Parathyroid adenoma (tissue), 2 donors: ENCODE measurements at regions not wholly inside any gene's neighbourhood (a gene's known extent, or its start where the extent isn't known, plus 50 kb on each side); places are given as distances from the start of the nearest gene placed in this dataset.

Experiments used
- H2AFZ ChIP-seq: fragments of 300-600 bp; sonication (generic); one replicate; pipeline ENCODE4 v1.7.0; 2017; ENCODE audit warnings: antibody characterized with exemption, mild to moderate bottlenecking
- H3K27ac ChIP-seq: fragments of 300-600 bp; sonication (generic); one replicate; pipeline ENCODE4 v1.7.0; 2017
- H3K27me3 ChIP-seq: fragments of 300-600 bp; sonication (generic); one replicate; pipeline ENCODE4 v1.7.0; 2017; ENCODE audit warnings: low read length; ENCODE audit not compliant: control insufficient read depth, insufficient read depth
- H3K36me3 ChIP-seq: fragments of 300-600 bp; sonication (generic); one replicate; pipeline ENCODE4 v1.7.0; 2017; ENCODE audit warnings: low read length; ENCODE audit not compliant: control insufficient read depth, insufficient read depth
- H3K4me1 ChIP-seq: fragments of 300-600 bp; sonication (generic); one replicate; pipeline ENCODE4 v1.7.0; 2017; ENCODE audit warnings: control low read depth
- H3K4me2 ChIP-seq: fragments of 300-600 bp; sonication (generic); one replicate; pipeline ENCODE4 v1.7.0; 2017; ENCODE audit warnings: low read length
- H3K4me3 ChIP-seq: fragments of 300-600 bp; sonication (generic); one replicate; pipeline ENCODE4 v1.7.0; 2017; ENCODE audit warnings: low read depth, low read length
- H3K79me2 ChIP-seq: fragments of 300-600 bp; sonication (generic); one replicate; pipeline ENCODE4 v1.7.0; 2017; ENCODE audit warnings: control low read depth
- H3K9ac ChIP-seq: fragments of 300-600 bp; sonication (generic); one replicate; pipeline ENCODE4 v1.7.0; 2017; ENCODE audit warnings: mild to moderate bottlenecking
- H3K9me3 ChIP-seq: fragments of 300-600 bp; sonication (generic); one replicate; pipeline ENCODE4 v1.7.0; 2017; ENCODE audit warnings: low read length; ENCODE audit not compliant: control insufficient read depth
- CTCF ChIP-seq: fragments of 300-600 bp; sonication (generic); IDR thresholded peaks from one replicate; pipeline ENCODE4 v1.7.0; 2017; ENCODE audit warnings: antibody characterized with exemption, mild to moderate bottlenecking
- donor health status: primary hyperparathyroidism.

- no peak overlapping the region for H3K4me2 ChIP-seq
- H3K9ac ChIP-seq: no peak overlapping the region
- H3K4me1 ChIP-seq: peaks cover 12% of the 10 kb centered on the region
- no peak overlapping the region for H3K4me3 ChIP-seq
- H3K27me3 ChIP-seq: no peaks in the 10 kb centered on the region
- H3K9me3 ChIP-seq: no peaks in the 10 kb centered on the region
- peak overlapping the region; percentile 69 for H2AFZ ChIP-seq
- no peaks in the 10 kb centered on the region for H3K79me2 ChIP-seq
- no peaks in the 10 kb centered on the region for H3K36me3 ChIP-seq
- TF ChIP-seq CTCF: no peak
- H3K27ac ChIP-seq: no peak overlapping the region
Measured at GRCh38 chr10:29839826-29840515, 205.2 kb upstream of the SVIL start.

- no peak for TF ChIP-seq CTCF
- H3K4me3 ChIP-seq: no peak overlapping the region
- H3K4me2 ChIP-seq: no peak overlapping the region
- no peak overlapping the region for H3K9ac ChIP-seq
- no peaks in the 10 kb centered on the region for H3K9me3 ChIP-seq
- peaks cover 12% of the 10 kb centered on the region for H3K4me1 ChIP-seq
- no peaks in the 10 kb centered on the region for H3K36me3 ChIP-seq
- no peaks in the 10 kb centered on the region for H3K27me3 ChIP-seq
- no peak overlapping the region for H3K27ac ChIP-seq
- no peak overlapping the region for H2AFZ ChIP-seq
- no peaks in the 10 kb centered on the region for H3K79me2 ChIP-seq
Measured at GRCh38 chr10:29838539-29838938, 203.8 kb upstream of the SVIL start.

GRCh38 chr10:29837586-29837985 lies 202.8 kb upstream of the SVIL start:
- Histone ChIP-seq H3K9ac (no peak overlapping the region), H3K36me3 (no peaks in the 10 kb centered on the region), H3K9me3 (no peaks in the 10 kb centered on the region), H3K79me2 (no peaks in the 10 kb centered on the region), H3K4me2 (no peak overlapping the region), H3K27ac (no peak overlapping the region), H3K4me1 (peaks cover 12% of the 10 kb centered on the region), H2AFZ (no peak overlapping the region), H3K27me3 (no peaks in the 10 kb centered on the region), H3K4me3 (no peak overlapping the region)
- no peak for TF ChIP-seq CTCF

GRCh38 chr10:29836396-29836795 lies 201.6 kb upstream of the SVIL start:
- Histone ChIP-seq H3K36me3 (no peaks in the 10 kb centered on the region), H3K9ac (no peak overlapping the region), H3K9me3 (no peaks in the 10 kb centered on the region), H3K27me3 (no peaks in the 10 kb centered on the region), H3K4me3 (no peak overlapping the region), H2AFZ (no peak overlapping the region), H3K27ac (no peak overlapping the region), H3K4me2 (no peak overlapping the region), H3K4me1 (peaks cover 12% of the 10 kb centered on the region), H3K79me2 (no peaks in the 10 kb centered on the region)
- no peak for TF ChIP-seq CTCF

GRCh38 chr10:29835055-29835454 lies 200.3 kb upstream of the SVIL start:
- no peak overlapping the region for H3K4me2 ChIP-seq
- H3K27ac ChIP-seq: no peak overlapping the region
- no peak for TF ChIP-seq CTCF
- no peak overlapping the region for H2AFZ ChIP-seq
- H3K9me3 ChIP-seq: no peaks in the 10 kb centered on the region
- H3K4me1 ChIP-seq: peaks cover 3% of the 10 kb centered on the region
- no peaks in the 10 kb centered on the region for H3K79me2 ChIP-seq
- no peaks in the 10 kb centered on the region for H3K27me3 ChIP-seq
- no peak overlapping the region for H3K4me3 ChIP-seq
- no peaks in the 10 kb centered on the region for H3K36me3 ChIP-seq
- H3K9ac ChIP-seq: no peak overlapping the region
